Esophagus muscularis mucosa (tissue), 4 donors: ENCODE measurements at regions not wholly inside any gene's neighbourhood (a gene's known extent, or its start where the extent isn't known, plus 50 kb on each side); places are given as distances from the start of the nearest gene placed in this dataset.

ENCODE experiments used
- DNase-seq: peaks from one replicate; pipeline ENCODE4 v3.0.0-alpha.2; 2017; ENCODE audit errors: extremely low spot score
- H3K27ac ChIP-seq, 4 donors: fragments of 200-600 bp; sonication (generic); replicated peaks in 1 of 4; 1 replicate in 3 of 4; 2 replicates in 1 of 4; pipeline ENCODE4 v1.5.1; 2016 to 2019; ENCODE audit warnings: mild to moderate bottlenecking in 1 of 4
- H3K27me3 ChIP-seq, 4 donors: fragments of 200-600 bp; sonication (generic); one replicate each; pipeline versions ENCODE4 v1.5.1 to v1.6.0; 2016 to 2019
- H3K36me3 ChIP-seq, 4 donors: fragments of 200-600 bp; sonication (generic); one replicate each; pipeline ENCODE4 v1.5.1; 2016 to 2019
- H3K4me1 ChIP-seq, 4 donors: fragments of 200-600 bp; sonication (generic); one replicate each; pipeline ENCODE4 v1.5.1; 2016 to 2019
- H3K4me3 ChIP-seq, 4 donors: fragments of 200-600 bp; sonication (generic); 1 replicate in 2 of 4; 2 replicates in 2 of 4; pipeline ENCODE4 v1.5.1; 2016 to 2019; ENCODE audit warnings: mild to moderate bottlenecking in 4 of 4, moderate library complexity in 1 of 4
- H3K9me3 ChIP-seq, 4 donors: fragments of 200-600 bp; sonication (generic); 1 replicate in 3 of 4; 2 replicates in 1 of 4; pipeline ENCODE4 v1.5.1; 2016 to 2019
- EP300 ChIP-seq: sonication (generic); formaldehyde crosslinking; IDR thresholded peaks from one replicate; pipeline ENCODE4 v1.6.1; 2017; ENCODE audit warnings: antibody characterized with exemption
- POLR2A ChIP-seq: fragments of 450-650 bp; IDR thresholded peaks from one replicate; pipeline ENCODE4 v1.6.1; 2017; ENCODE audit warnings: antibody characterized with exemption, moderate library complexity, mild to moderate bottlenecking, low read depth
- POLR2AphosphoS5 ChIP-seq, 2 donors: sonication (generic); formaldehyde crosslinking; IDR thresholded peaks; one replicate each; pipeline ENCODE4 v1.6.1; 2017; ENCODE audit warnings: antibody characterized with exemption in 2 of 2
- WGBS: methylation state at CpG from one replicate; pipeline ENCODE4 v1.1.5; 2018; 5-methylcytosine and 5-hydroxymethylcytosine counted together
- intact Hi-C: fragments of 100-400 bp; cut with DNase I; formaldehyde crosslinking; loops from one replicate; pipeline ENCODE4 v1.15.1; 2023
- TF ChIP-seq, protein P1 (sequence below), 3 experiments: fragments of 200-600 bp in 2 of 3; fragments of 450-650 bp in 1 of 3; sonication (generic) in 2 of 3; IDR thresholded peaks; one replicate each; pipeline ENCODE4 v1.5.1; 2017 to 2019; ENCODE audit warnings: antibody characterized with exemption in 3 of 3, mild to moderate bottlenecking in 2 of 3, moderate library complexity in 1 of 3

DNA sequence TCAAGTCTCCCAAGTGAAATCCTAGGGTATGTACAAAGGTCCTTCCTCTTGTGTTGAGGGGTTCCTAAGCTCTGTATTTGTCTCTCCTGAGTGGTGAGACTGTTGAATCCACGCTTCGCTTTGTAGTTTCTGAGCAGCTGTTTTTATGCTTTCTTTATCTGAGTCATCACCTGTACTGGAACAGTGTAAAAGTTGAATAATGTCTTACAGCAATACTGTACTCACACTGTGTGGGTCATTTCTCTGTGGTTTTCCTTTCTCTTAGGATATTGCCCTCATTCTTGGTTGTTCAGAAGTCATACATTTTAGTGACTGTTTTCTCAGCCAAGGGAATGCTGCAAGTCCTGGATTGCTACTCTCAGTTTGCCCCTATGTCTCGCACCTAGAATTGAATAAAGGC, 1596.6 kb downstream of the SLITRK5 start:
- no peak for DNase-seq
- H3K4me1 ChIP-seq: no peaks in the 10 kb centered on the region
- peaks cover 0 to under 1% (median 0%) of the 10 kb centered on the region in 4 donors for H3K9me3 ChIP-seq
- no peaks in the 10 kb centered on the region for H3K36me3 ChIP-seq
- no peaks in the 10 kb centered on the region for H3K27me3 ChIP-seq
- H3K4me3 ChIP-seq: no peak overlapping the region
- H3K27ac ChIP-seq: no peak overlapping the region
- intact Hi-C loops: no loop called here
- 85% methylated on average over 3 of the region's 3 CpGs for WGBS
- TF ChIP-seq POLR2AphosphoS5 (IDR thresholded peaks at IDR 0.05) (no peak), POLR2A (no peak), EP300 (no peak)
- TF ChIP-seq, protein P1, sequence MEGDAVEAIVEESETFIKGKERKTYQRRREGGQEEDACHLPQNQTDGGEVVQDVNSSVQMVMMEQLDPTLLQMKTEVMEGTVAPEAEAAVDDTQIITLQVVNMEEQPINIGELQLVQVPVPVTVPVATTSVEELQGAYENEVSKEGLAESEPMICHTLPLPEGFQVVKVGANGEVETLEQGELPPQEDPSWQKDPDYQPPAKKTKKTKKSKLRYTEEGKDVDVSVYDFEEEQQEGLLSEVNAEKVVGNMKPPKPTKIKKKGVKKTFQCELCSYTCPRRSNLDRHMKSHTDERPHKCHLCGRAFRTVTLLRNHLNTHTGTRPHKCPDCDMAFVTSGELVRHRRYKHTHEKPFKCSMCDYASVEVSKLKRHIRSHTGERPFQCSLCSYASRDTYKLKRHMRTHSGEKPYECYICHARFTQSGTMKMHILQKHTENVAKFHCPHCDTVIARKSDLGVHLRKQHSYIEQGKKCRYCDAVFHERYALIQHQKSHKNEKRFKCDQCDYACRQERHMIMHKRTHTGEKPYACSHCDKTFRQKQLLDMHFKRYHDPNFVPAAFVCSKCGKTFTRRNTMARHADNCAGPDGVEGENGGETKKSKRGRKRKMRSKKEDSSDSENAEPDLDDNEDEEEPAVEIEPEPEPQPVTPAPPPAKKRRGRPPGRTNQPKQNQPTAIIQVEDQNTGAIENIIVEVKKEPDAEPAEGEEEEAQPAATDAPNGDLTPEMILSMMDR (IDR thresholded peaks at IDR 0.05): no peak

DNA sequence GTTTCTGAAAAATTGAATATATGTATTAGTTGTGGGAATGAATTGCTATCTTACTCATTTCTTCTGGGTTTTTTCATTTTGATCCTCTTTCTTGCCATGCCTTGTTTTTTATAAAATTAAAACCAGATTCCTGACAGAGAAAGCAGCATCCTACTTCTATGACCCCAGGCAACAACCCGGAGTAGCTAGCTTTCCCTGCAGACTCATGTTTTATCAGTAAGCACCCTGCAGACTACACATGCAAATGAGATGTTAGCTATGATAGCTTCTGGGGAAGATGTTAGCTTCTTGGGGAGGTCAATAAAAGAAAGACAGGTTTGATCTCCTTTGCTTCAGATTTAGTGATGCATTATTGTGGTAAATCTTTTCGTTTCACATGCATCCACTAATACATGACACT, 1598.6 kb downstream of the SLITRK5 start:
- WGBS: 69% methylated on average over 2 of the region's 2 CpGs
- intact Hi-C loops: no loop called here
- Histone ChIP-seq H3K27me3 (no peaks in the 10 kb centered on the region), H3K4me3 (no peak overlapping the region), H3K9me3 (no peaks in the 10 kb centered on the region), H3K4me1 (no peaks in the 10 kb centered on the region), H3K36me3 (no peaks in the 10 kb centered on the region), H3K27ac (no peak overlapping the region)
- TF ChIP-seq EP300 (no peak), POLR2AphosphoS5 (IDR thresholded peaks at IDR 0.05) (no peak), POLR2A (no peak)
- TF ChIP-seq, protein P1 (IDR thresholded peaks at IDR 0.05): no peak
- DNase-seq: no peak

DNA sequence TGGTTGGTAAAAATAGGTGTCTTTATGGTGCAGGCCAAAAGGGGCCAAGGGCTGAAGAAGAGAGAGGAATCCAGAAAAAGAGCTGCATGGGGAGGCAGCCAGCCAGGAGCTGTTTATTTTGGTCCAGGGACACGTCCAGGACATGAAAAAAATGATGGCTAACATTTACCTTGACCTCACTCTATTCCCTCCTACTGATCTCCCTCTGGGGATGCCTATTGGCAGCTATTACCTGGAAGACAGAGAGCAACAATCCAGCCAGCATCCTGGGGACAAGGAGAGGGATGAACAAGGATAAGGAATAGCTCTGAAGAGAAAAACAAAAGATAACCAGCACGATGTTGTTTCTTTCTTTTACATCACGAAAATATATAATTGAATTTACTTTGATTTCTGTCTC, 1599.6 kb downstream of the SLITRK5 start:
- H3K27ac ChIP-seq: no peak overlapping the region

DNA sequence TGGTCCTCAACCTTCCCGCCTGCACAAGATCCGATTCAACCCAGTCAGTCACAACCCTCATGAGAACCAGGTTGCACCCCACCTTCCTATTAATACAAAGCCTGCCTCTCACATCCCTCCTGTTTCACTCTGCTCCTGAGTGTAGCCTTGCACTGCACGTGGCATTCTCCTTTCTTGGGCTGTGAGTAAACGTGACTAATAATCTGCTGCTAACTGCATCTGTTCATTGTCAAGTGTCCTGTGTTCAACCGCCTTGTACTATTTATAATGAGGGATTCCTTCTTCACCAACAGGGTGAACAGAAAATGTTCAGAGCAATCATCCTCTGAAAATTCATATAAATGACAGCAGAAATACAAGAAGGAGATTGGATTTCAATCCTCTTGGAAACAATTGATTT, 1608.2 kb downstream of the SLITRK5 start:
- Histone ChIP-seq H3K27me3 (no peaks in the 10 kb centered on the region), H3K27ac (no peak overlapping the region), H3K36me3 (no peaks in the 10 kb centered on the region), H3K4me3 (no peak overlapping the region), H3K4me1 (no peaks in the 10 kb centered on the region), H3K9me3 (no peaks in the 10 kb centered on the region)
- no peak for TF ChIP-seq EP300
- no peak for TF ChIP-seq POLR2AphosphoS5 (IDR thresholded peaks at IDR 0.05)
- no peak for TF ChIP-seq POLR2A
- TF ChIP-seq, protein P1 (IDR thresholded peaks at IDR 0.05): no peak
- DNase-seq: no peak
- WGBS: 62% methylated on average over 5 of the region's 5 CpGs
- intact Hi-C loops: no loop called here

More for the DNA sequence above, 1599.6 kb downstream of the SLITRK5 start:
- Histone ChIP-seq H3K27me3 (no peaks in the 10 kb centered on the region), H3K9me3 (no peaks in the 10 kb centered on the region), H3K4me1 (no peaks in the 10 kb centered on the region), H3K36me3 (no peaks in the 10 kb centered on the region), H3K4me3 (no peak overlapping the region)
- no peak for DNase-seq
- TF ChIP-seq EP300 (no peak), POLR2AphosphoS5 (IDR thresholded peaks at IDR 0.05) (no peak), POLR2A (no peak)
- TF ChIP-seq, protein P1 (IDR thresholded peaks at IDR 0.05): no peak
- 58% methylated on average over 3 of the region's 3 CpGs for WGBS
- intact Hi-C loops: no loop called here

DNA sequence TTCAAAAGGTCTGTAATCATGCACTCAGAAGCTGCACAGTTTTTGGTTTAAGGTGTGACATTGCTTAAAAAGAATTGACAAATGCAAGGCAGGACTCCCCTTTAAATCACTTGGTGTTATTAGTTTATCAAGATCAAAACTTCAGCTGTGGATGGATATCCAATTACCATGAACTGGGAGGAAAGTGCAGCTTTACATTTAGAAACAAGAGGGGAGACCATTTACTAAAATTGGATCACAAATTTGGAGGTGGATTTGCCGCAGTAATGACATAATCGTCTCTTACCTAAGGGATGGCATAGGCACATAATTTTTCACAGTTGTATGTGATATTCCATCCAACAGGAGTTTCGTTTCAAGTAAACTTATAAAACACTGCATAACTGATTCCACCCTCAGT, 1610.2 kb downstream of the SLITRK5 start:
- no peak for TF ChIP-seq POLR2A
- H3K4me3 ChIP-seq: no peak overlapping the region
- no peaks in the 10 kb centered on the region for H3K27me3 ChIP-seq
- H3K9me3 ChIP-seq: no peaks in the 10 kb centered on the region
- H3K36me3 ChIP-seq: no peaks in the 10 kb centered on the region
- no peak overlapping the region for H3K27ac ChIP-seq
- no peak for DNase-seq
- WGBS: 78% methylated on average over 3 of the region's 3 CpGs
- intact Hi-C loops: no loop called here
- no peaks in the 10 kb centered on the region for H3K4me1 ChIP-seq
